Heart right ventricle (tissue), 16 donors: ENCODE measurements at regions not wholly inside any gene's neighbourhood (a gene's known extent, or its start where the extent isn't known, plus 50 kb on each side); places are given as distances from the start of the nearest gene placed in this dataset.
"Not testable (repeated sequence)": the region's sequence is repeated elsewhere in the genome, so short reads cannot be mapped to it uniquely, and the experiment has no call there.

ENCODE experiments used
- ATAC-seq, 8 donors: fragments of 200-7000 bp; cut with Tn5 transposase; one replicate each; pipeline ENCODE4 v1.9.1; 2020; ENCODE audit warnings: mild to moderate bottlenecking in 8 of 8, moderate library complexity in 8 of 8, moderate number of reproducible peaks in 1 of 8
- DNase-seq, 2 donors: peaks; one replicate each; pipeline ENCODE4 v3.0.0-alpha.2; 2020
- H3K27ac ChIP-seq, 10 donors: fragments of 200-600 bp; sonication (generic) in 2 of 10; one replicate each; pipeline versions ENCODE4 v1.5.0 to v1.8.0; 2020 to 2022; ENCODE audit warnings: mild to moderate bottlenecking in 3 of 10
- H3K27me3 ChIP-seq, 7 donors: fragments of 200-600 bp; one replicate each; pipeline ENCODE4 v1.8.0; 2021 to 2022; ENCODE audit warnings: mild to moderate bottlenecking in 2 of 7
- H3K36me3 ChIP-seq, 9 donors: fragments of 200-600 bp; sonication (generic) in 1 of 9; one replicate each; pipeline versions ENCODE4 v1.5.0 to v1.8.0; 2020 to 2022; ENCODE audit warnings: mild to moderate bottlenecking in 2 of 9
- H3K4me1 ChIP-seq, 9 donors: fragments of 200-600 bp; sonication (generic) in 1 of 9; one replicate each; pipeline versions ENCODE4 v1.5.0 to v1.8.0; 2020 to 2022; ENCODE audit warnings: mild to moderate bottlenecking in 4 of 9
- H3K4me3 ChIP-seq, 10 donors: fragments of 200-600 bp; sonication (generic) in 2 of 10; one replicate each; pipeline versions ENCODE4 v1.5.0 to v1.8.0; 2020 to 2022; ENCODE audit warnings: mild to moderate bottlenecking in 7 of 10, moderate library complexity in 2 of 10
- H3K9me3 ChIP-seq, 11 donors: fragments of 200-600 bp in 10 of 11; sonication (generic) in 2 of 11; one replicate each; pipeline versions ENCODE4 v1.5.0 to v1.8.0; 2013 to 2022; ENCODE audit warnings: mild to moderate bottlenecking in 2 of 11, control low read depth in 1 of 11, moderate library complexity in 1 of 11
- WGBS, 2 donors: extraction: QIAGEN DNeasy Blood & Tissue Kit; methylation state at CpG; one replicate each; pipeline ENCODE4 v1.1.7; 2013; ENCODE audit warnings: inconsistent platforms in 1 of 2; 5-methylcytosine and 5-hydroxymethylcytosine counted together
- intact Hi-C, 10 donors: fragments of 100-400 bp; cut with DNase I; formaldehyde crosslinking; loops; one replicate each; pipeline versions ENCODE4 v1.11.1 to v1.14.2; 2022
- donor health status: Arrhythmogenic right ventricular cardiomyopathy.
- donor health status: ischemic (EF 13 %, LVEDD 7.1; RV severe dilation, severe dysfunction).
- donor health status: healthy with polysubstance abuse.
- donor health status: DM: no; HTN: yes; CAD: no.
- donor health status: DM: no; HTN: no; CAD: no.
- donor health status: ischemic (EF 25% LVEDD 6.9; RV normal size, moderate dysfunction).
- donor health status: ischemic (EF 25% LVEDD 5.7; RV mildly dilated, moderate dysfunction).
- donor health status: healthy.
- donor health status: DM: yes; HTN: yes; CAD: no.
- donor health status: Ischemic cardiomyopathy.
- donor health status: ischemic (EF 35%, LVEDD 5.7; RV mildly dilated, moderate dysfunction).
- donor health status: nonischemic (EF 11% LVEDD 7.7; RV severe dilation, severe dysfunction).
- donor health status: DM: yes; HTN: yes; CAD: no.
- donor health status: PGD.
- donor health status: ischemic (EF 29% LVEDD 5.4; RV normal size, mild dysfunction).
- donor health status: nonischemic (EF 23%, LVEDD 6.1; RV moderate dilation, normal function).

DNA sequence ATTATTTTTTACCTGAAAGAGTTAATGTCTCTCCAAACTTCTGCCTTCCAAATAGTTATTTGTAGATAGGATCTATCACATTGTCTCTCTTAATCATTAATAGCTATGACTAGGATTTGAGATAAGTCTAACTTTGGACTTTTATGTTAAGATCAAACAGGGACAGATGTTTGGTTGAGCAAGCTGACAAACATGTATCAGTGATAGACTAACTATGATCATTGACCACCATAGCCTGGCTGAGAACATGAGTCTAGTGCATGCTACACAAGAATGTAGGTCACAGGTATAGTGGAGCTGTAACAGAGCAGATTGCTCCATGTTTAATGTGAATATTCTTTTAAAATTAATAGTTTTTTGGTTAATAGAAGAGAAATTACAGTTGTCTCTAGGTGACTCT is 52.0 kb downstream of the SYT15B start:
- DNase-seq, H3K4me3 ChIP-seq, H3K27ac ChIP-seq, H3K27me3 ChIP-seq, H3K9me3 ChIP-seq, ATAC-seq, H3K36me3 ChIP-seq, H3K4me1 ChIP-seq, intact Hi-C loops: not testable (repeated sequence)

DNA sequence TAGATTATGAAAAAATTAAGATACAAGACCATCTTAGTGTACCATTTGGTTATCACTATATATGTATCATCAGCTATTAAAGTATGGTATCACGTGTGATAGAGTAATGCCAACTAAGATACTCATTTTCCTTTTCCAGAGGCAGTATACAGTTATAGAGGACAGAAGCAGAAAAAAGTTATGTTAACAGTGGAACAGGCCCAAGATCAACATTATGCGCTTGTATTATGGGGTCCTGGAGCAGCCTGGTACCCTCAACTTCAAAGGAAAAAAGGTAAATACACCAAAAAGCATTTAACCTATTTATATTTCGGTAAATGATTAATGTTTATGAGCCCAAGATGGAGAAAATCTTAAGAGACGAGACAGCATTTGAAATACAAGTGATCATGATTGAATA is 52.9 kb downstream of the SYT15B start:
- ATAC-seq, H3K36me3 ChIP-seq, H3K4me1 ChIP-seq, intact Hi-C loops, H3K27ac ChIP-seq, H3K4me3 ChIP-seq, DNase-seq, H3K9me3 ChIP-seq, H3K27me3 ChIP-seq: not testable (repeated sequence)
- no CpG with 5 or more reads among the region's 4 CpGs for WGBS, 2 donors

- H3K27ac ChIP-seq = peak overlapping the region in 8 of 10 donors; percentile 55 to 78 (median 68)
- H3K4me3 ChIP-seq = peak overlapping the region in 9 of 10 donors; percentile 22 to 57 (median 54)
- H3K4me1 ChIP-seq, intact Hi-C loops, H3K27me3 ChIP-seq, H3K36me3 ChIP-seq, H3K9me3 ChIP-seq: not testable (repeated sequence)
- WGBS, 2 donors = 0 to 1% methylated on average over 13 to 34 of the region's 66 CpGs
- DNase-seq (peak; percentile 67 to 86), ATAC-seq (peak; percentile 99 to 100 (median 100))
These were observed 57.5 kb downstream of the SYT15B start for GRCh38 chr10:47705698-47706414.

GRCh38 chr10:47701285-47701684 is 62.1 kb downstream of the SYT15B start:
- 46 to 64% methylated on average over 1 of the region's 1 CpG for WGBS, 2 donors
- H3K4me1 ChIP-seq, intact Hi-C loops, H3K27me3 ChIP-seq, H3K4me3 ChIP-seq, ATAC-seq, H3K9me3 ChIP-seq, H3K36me3 ChIP-seq, H3K27ac ChIP-seq, DNase-seq: not testable (repeated sequence)

DNA sequence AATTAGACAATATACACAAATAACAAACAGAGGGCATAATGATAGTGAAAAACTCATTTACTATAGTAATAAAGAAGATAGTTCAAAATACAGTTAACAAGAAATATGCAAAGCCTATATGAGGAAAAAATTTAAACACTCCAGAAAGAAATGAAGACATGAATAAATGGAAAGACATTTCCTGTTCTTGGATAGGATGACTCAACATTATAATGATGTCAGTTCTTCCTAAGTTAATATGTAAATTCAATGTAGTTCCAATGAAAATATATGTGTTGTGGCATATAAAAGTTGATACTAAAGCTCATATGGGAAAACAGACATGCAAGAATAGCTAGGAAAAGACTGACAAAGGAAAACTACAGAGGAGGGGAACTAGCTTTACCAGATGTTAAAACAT is 63.5 kb downstream of the SYT15B start:
- H3K36me3 ChIP-seq, H3K27me3 ChIP-seq, H3K4me3 ChIP-seq, H3K9me3 ChIP-seq, H3K27ac ChIP-seq, H3K4me1 ChIP-seq, intact Hi-C loops, DNase-seq, ATAC-seq: not testable (repeated sequence)

DNA sequence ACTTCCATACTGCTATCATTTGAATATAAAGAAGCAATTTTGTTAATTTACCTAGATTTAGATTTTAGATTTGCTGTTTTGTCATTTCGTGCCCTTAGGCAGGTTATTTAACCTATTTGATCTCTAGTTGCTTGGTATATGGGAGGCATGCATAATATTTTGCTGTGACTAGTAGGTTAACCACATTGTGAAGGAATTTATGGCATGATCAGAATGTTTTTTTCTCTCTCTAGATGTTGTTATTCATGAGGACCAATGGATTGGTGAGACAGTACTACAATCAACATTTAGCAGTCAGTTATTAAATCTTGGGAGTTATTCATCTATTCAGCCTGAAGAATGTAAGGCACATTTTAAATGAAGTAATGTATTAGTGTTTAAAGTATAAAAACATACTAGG is 67.2 kb downstream of the SYT15B start:
- H3K27ac ChIP-seq, H3K27me3 ChIP-seq, H3K9me3 ChIP-seq, DNase-seq, ATAC-seq, H3K4me1 ChIP-seq, H3K4me3 ChIP-seq, intact Hi-C loops, H3K36me3 ChIP-seq: not testable (repeated sequence)
- 36 to 70% methylated on average over 1 of the region's 1 CpG for WGBS, 2 donors

DNA sequence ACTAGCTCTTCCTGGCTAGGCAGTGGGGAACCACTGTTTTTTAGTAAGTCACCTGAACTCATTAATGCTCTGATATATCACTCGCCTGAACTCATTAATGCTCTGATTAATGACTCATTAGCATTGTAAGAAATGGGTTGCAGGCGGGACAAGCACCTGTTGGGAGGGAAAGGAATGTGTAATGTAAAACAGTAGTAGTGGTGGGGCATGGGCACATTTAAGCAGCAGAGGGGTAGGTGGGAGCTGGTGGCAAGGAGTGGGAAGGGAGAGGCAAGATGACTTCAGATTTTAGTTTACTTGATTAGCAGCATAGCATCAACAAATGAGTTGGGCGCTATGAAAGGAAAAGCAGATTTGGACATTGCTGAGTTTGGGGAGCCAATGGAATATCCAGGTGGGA is 68.2 kb downstream of the SYT15B start:
- H3K27ac ChIP-seq, intact Hi-C loops, DNase-seq, H3K4me1 ChIP-seq, H3K9me3 ChIP-seq, H3K36me3 ChIP-seq, H3K27me3 ChIP-seq, H3K4me3 ChIP-seq, ATAC-seq: not testable (repeated sequence)
- 92 to 96% methylated on average over 2 to 3 of the region's 3 CpGs for WGBS, 2 donors

DNA sequence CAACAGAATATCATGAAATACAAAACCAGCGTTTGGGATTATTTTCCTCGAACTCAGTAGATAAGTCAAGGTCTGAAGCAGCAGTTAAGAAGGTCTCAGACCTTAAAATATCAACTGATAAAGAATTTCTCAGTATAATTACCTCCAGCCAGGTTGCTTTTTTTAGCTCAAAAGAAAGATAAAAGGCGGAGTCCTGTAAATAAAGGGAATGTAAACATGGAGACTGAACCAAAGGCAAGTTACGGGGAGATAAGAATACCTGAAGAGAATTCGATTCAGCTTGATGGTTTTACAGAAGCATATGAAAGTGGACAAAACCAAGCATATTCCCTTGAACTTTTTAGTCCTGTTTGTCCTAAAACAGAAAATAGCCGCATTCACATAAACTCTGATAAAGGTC is 73.1 kb downstream of the SYT15B start:
- H3K4me3 ChIP-seq, intact Hi-C loops, H3K36me3 ChIP-seq, H3K27me3 ChIP-seq, DNase-seq, H3K27ac ChIP-seq, H3K4me1 ChIP-seq, H3K9me3 ChIP-seq, ATAC-seq: not testable (repeated sequence)
- WGBS, 2 donors = 29 to 46% methylated on average over 2 of the region's 6 CpGs

GRCh38 chr10:47683826-47684475 is 79.4 kb downstream of the SYT15B start:
- intact Hi-C loops = not testable (repeated sequence)

DNA sequence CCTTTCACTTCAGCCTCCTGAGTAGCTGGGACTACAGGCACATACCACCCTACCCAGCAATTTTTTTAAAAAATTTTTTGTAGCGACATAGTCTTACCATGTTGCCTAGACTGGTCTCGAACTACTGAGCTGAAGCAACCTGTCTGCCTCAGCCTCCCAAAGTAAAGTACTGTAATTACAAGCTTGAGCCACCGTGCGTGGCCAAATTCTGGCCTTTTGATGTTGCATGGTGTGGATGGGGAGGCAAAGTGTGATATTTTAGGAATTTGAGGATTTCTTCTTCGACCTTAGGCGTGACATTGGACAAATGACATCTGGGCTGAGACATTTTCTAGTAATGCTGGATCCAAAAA is 81.8 kb downstream of the SYT15B start:
- H3K4me3 ChIP-seq, H3K27me3 ChIP-seq, H3K9me3 ChIP-seq, H3K27ac ChIP-seq, ATAC-seq, intact Hi-C loops, H3K36me3 ChIP-seq, DNase-seq, H3K4me1 ChIP-seq: not testable (repeated sequence)
- no CpG with 5 or more reads among the region's 6 CpGs for WGBS, 2 donors

More at GRCh38 chr10:47683826-47684475, 79.4 kb downstream of the SYT15B start:
- not testable (repeated sequence) for H3K9me3 ChIP-seq, DNase-seq, ATAC-seq, H3K4me3 ChIP-seq, H3K27ac ChIP-seq, H3K4me1 ChIP-seq, H3K27me3 ChIP-seq, H3K36me3 ChIP-seq
- 100% methylated on average over 1 of the region's 3 CpGs; no CpG with 5 or more reads in 1 of the 2 donors for WGBS, 2 donors

GRCh38 chr10:47680848-47681637 is 82.3 kb downstream of the SYT15B start:
- peaks cover 0 to 11% (median 3%) of the 10 kb centered on the region in 11 donors for H3K9me3 ChIP-seq
- H3K4me3 ChIP-seq, intact Hi-C loops, H3K36me3 ChIP-seq, DNase-seq, H3K4me1 ChIP-seq, H3K27me3 ChIP-seq, H3K27ac ChIP-seq, ATAC-seq: not testable (repeated sequence)
- 59 to 70% methylated on average over 2 of the region's 4 CpGs for WGBS, 2 donors
